GM12878 (cell line): ENCODE measurements at regions not wholly inside any gene's neighbourhood (a gene's known extent, or its start where the extent isn't known, plus 50 kb on each side); places are given as distances from the start of the nearest gene placed in this dataset.

Source experiments
- ATAC-seq: fragments of 200-7000 bp; cut with Tn5 transposase; 3 replicates; pipeline ENCODE4 v1.9.1; 2020; ENCODE audit warnings: mild to moderate bottlenecking, moderate library complexity
- BruUV-seq: library from RNA; stranded (reverse); fragments of 400-500 nt; replicated peaks from 2 replicates; lab custom pipeline; 2021; lab: Mats Ljungman, UMichigan
- CTCF ChIA-PET: fragments of 300-600 bp; sonication (Branson Sonifier 250); formaldehyde crosslinking; extraction: SDS; loops from one replicate; lab custom pipeline; 2021; ENCODE audit warnings: inconsistent platforms; lab: Yijun Ruan, JAX
- POLR2A ChIA-PET: fragments of 350-600 bp; formaldehyde crosslinking; extraction: SDS; loops from one replicate; lab custom pipeline; 2021; ENCODE audit warnings: inconsistent platforms; lab: Charles Lee
- RAD21 ChIA-PET: fragments of 300-600 bp; sonication (Branson Sonifier 250); formaldehyde crosslinking; loops from one replicate; lab custom pipeline; 2023; ENCODE audit warnings: antibody characterized with exemption; ENCODE audit not compliant: unreplicated experiment; lab: Charles Lee
- SMC1A ChIA-PET: fragments of 300-600 bp; sonication (Branson Sonifier 250); formaldehyde crosslinking; loops from one replicate; lab custom pipeline; 2023; ENCODE audit not compliant: unreplicated experiment, uncharacterized antibody; lab: Charles Lee
- DNase-seq: peaks from one replicate; pipeline ENCODE4 v3.0.0-alpha.2; 2011; ENCODE audit warnings: low read depth, low spot score
- FAIRE-seq: peaks from 3 replicates; lab custom pipeline; 2011; peaks lifted over from hg19 to GRCh38; lab: Jason Lieb, UNC
- H2AFZ ChIP-seq: 2 replicates; pipeline ENCODE4 v1.6.0; 2011; ENCODE audit warnings: low read depth, low read length, control low read depth; ENCODE audit not compliant: control insufficient read depth
- H3K27ac ChIP-seq: 2 replicates; pipeline ENCODE4 v1.5.1; 2011; ENCODE audit warnings: control low read depth; ENCODE audit not compliant: control insufficient read depth, insufficient read depth
- H3K27me3 ChIP-seq, 2 experiments: replicated peaks in 1 of 2; 2 replicates each; pipeline versions ENCODE4 v1.6.0 to v1.6.1; 2011; ENCODE audit warnings: low read length in 1 of 2; ENCODE audit not compliant: control insufficient read depth in 2 of 2, insufficient read depth in 2 of 2
- H3K36me3 ChIP-seq, 2 experiments: 2 replicates each; pipeline ENCODE4 v1.5.1; 2011; ENCODE audit warnings: low read length in 1 of 2; ENCODE audit not compliant: control insufficient read depth in 2 of 2, insufficient read depth in 2 of 2
- H3K4me1 ChIP-seq: 2 replicates; pipeline ENCODE4 v1.6.1; 2011; ENCODE audit warnings: mild to moderate bottlenecking, low read length, moderate library complexity, mixed read lengths; ENCODE audit not compliant: control insufficient read depth, insufficient read depth
- H3K4me2 ChIP-seq: 2 replicates; pipeline ENCODE4 v1.6.0; 2011; ENCODE audit warnings: control low read depth; ENCODE audit not compliant: control insufficient read depth, insufficient read depth
- H3K4me3 ChIP-seq: fragments of 200-600 bp; sonication (generic); 2 replicates; pipeline ENCODE4 v1.5.1; 2016
- H3K79me2 ChIP-seq: 2 replicates; pipeline ENCODE4 v1.6.0; 2011; ENCODE audit warnings: low read length; ENCODE audit not compliant: control insufficient read depth, insufficient read depth
- H3K9ac ChIP-seq: 2 replicates; pipeline ENCODE4 v1.8.0; 2011; ENCODE audit warnings: low read length, control low read depth, mixed read lengths; ENCODE audit not compliant: control insufficient read depth, insufficient read depth
- H3K9me3 ChIP-seq: replicated peaks from 3 replicates; pipeline ENCODE4 v1.5.1; 2011; ENCODE audit warnings: mild to moderate bottlenecking, low read length; ENCODE audit not compliant: control insufficient read depth, insufficient read depth
- H4K20me1 ChIP-seq: 2 replicates; pipeline ENCODE4 v1.6.0; 2011; ENCODE audit not compliant: control insufficient read depth, insufficient read depth
- BMI1 ChIP-seq: fragments of 450-650 bp; IDR thresholded peaks from 2 replicates; pipeline ENCODE4 v1.6.1; 2016; ENCODE audit warnings: mild to moderate bottlenecking, moderate library complexity, borderline replicate concordance
- CHD2 ChIP-seq: IDR thresholded peaks from 2 replicates; pipeline ENCODE4 v1.6.1; 2011; ENCODE audit warnings: low read depth, low read length, improper control_type of control experiment, borderline replicate concordance
- CHD4 ChIP-seq: fragments of 200-600 bp; sonication (generic); IDR thresholded peaks from 2 replicates; pipeline ENCODE4 v1.6.1; 2016; ENCODE audit warnings: mild to moderate bottlenecking
- whole genome bisulfite sequencing: methylation state at CpG from one replicate; pipeline ENCODE4 v1.1.6; 2016; ENCODE audit warnings: low lambda C conversion rate; ENCODE audit not compliant: insufficient replicate concordance, insufficient coverage; ENCODE audit errors: missing lambda C conversion rate; 5-methylcytosine and 5-hydroxymethylcytosine counted together
- in situ Hi-C: fragments of 300-500 bp; cut with MboI; formaldehyde crosslinking; loops from 9 replicates; pipeline ENCODE4 v1.14.3; 2018; ENCODE audit warnings: mixed read lengths
- intact Hi-C: fragments of 100-400 bp; cut with micrococcal nuclease; formaldehyde crosslinking; loops from one replicate; pipeline ENCODE4 v1.14.2; 2022; ENCODE audit not compliant: unreplicated experiment
- TF ChIP-seq, protein P1 (sequence below): fragments of 450-650 bp; formaldehyde crosslinking; IDR thresholded peaks from 2 replicates; pipeline ENCODE4 v1.5.0; 2022; ENCODE audit warnings: mild to moderate bottlenecking, missing genetic modification characterization
- TF ChIP-seq, protein P2 (sequence below): fragments of 450-650 bp; IDR thresholded peaks from 2 replicates; pipeline ENCODE4 v1.6.1; 2017; ENCODE audit warnings: mild to moderate bottlenecking, moderate library complexity

DNA sequence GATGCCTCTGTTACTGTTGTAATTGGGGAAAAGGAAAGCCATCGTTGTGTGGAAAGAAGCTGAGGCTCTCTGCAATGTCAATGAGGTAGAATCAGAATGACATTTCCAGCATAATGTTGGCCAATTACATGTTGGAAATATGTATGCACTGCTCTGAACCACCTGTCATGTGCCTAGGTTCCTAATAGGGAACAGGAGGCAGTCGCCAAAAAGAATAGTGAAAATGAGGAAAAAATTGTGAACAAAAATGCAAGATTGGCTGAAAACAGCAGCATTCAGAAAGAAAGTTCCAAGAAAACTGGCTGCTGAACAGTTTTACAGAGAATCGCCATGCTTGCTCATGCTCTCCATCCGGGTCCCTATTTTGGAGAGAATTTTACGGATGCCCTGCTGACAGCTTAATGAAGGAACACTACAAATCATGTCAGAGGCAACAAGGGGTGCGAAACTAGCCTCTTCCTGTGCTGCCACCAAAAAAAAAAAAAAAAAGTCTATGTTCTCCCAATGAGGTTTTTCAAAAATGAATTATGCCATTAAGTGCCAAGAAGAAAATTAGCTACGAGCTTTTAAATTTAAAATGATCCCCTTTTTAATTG, 305.9 kb upstream of the ARRDC4 start (continued):
- TF ChIP-seq, protein P1, sequence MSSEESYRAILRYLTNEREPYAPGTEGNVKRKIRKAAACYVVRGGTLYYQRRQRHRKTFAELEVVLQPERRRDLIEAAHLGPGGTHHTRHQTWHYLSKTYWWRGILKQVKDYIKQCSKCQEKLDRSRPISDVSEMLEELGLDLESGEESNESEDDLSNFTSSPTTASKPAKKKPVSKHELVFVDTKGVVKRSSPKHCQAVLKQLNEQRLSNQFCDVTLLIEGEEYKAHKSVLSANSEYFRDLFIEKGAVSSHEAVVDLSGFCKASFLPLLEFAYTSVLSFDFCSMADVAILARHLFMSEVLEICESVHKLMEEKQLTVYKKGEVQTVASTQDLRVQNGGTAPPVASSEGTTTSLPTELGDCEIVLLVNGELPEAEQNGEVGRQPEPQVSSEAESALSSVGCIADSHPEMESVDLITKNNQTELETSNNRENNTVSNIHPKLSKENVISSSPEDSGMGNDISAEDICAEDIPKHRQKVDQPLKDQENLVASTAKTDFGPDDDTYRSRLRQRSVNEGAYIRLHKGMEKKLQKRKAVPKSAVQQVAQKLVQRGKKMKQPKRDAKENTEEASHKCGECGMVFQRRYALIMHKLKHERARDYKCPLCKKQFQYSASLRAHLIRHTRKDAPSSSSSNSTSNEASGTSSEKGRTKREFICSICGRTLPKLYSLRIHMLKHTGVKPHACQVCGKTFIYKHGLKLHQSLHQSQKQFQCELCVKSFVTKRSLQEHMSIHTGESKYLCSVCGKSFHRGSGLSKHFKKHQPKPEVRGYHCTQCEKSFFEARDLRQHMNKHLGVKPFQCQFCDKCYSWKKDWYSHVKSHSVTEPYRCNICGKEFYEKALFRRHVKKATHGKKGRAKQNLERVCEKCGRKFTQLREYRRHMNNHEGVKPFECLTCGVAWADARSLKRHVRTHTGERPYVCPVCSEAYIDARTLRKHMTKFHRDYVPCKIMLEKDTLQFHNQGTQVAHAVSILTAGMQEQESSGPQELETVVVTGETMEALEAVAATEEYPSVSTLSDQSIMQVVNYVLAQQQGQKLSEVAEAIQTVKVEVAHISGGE (CRISPR knock-in tag) = no peak
- TF ChIP-seq, protein P2, sequence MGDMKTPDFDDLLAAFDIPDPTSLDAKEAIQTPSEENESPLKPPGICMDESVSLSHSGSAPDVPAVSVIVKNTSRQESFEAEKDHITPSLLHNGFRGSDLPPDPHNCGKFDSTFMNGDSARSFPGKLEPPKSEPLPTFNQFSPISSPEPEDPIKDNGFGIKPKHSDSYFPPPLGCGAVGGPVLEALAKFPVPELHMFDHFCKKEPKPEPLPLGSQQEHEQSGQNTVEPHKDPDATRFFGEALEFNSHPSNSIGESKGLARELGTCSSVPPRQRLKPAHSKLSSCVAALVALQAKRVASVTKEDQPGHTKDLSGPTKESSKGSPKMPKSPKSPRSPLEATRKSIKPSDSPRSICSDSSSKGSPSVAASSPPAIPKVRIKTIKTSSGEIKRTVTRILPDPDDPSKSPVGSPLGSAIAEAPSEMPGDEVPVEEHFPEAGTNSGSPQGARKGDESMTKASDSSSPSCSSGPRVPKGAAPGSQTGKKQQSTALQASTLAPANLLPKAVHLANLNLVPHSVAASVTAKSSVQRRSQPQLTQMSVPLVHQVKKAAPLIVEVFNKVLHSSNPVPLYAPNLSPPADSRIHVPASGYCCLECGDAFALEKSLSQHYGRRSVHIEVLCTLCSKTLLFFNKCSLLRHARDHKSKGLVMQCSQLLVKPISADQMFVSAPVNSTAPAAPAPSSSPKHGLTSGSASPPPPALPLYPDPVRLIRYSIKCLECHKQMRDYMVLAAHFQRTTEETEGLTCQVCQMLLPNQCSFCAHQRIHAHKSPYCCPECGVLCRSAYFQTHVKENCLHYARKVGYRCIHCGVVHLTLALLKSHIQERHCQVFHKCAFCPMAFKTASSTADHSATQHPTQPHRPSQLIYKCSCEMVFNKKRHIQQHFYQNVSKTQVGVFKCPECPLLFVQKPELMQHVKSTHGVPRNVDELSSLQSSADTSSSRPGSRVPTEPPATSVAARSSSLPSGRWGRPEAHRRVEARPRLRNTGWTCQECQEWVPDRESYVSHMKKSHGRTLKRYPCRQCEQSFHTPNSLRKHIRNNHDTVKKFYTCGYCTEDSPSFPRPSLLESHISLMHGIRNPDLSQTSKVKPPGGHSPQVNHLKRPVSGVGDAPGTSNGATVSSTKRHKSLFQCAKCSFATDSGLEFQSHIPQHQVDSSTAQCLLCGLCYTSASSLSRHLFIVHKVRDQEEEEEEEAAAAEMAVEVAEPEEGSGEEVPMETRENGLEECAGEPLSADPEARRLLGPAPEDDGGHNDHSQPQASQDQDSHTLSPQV = no peak
- TF ChIP-seq, all 136 proteins: peak for 0

DNA sequence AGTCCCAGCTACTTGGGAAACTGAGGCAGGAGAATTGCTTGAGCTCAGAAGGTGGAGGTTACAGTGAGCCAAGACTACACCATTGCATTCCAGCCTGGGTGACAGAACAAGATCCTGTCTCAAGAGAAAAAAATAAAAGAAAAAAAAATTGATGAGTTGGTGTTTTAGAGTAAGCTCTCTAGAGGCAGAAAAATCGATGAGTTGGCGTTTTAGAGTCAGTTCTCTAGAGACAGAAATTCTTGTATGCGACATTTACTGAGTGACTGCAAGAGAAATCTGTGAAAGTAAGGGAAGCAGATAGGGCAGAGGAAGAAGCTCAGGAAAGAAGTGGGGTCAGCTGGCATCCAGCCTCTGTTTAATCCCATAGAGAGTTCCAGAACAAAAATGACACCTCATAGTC, 298.7 kb upstream of the ARRDC4 start:
- 9% methylated on average over 3 of the region's 3 CpGs for WGBS

More for the DNA sequence above, 298.7 kb upstream of the ARRDC4 start:
- in situ Hi-C loops (no loop called here), intact Hi-C loops (no loop called here)
- Histone ChIP-seq H3K4me1 (no peaks in the 10 kb centered on the region), H2AFZ (no peak overlapping the region), H3K4me3 (no peak overlapping the region), H3K27ac (no peak overlapping the region), H3K79me2 (no peaks in the 10 kb centered on the region), H3K9ac (no peak overlapping the region), H4K20me1 (no peaks in the 10 kb centered on the region), H3K27me3 (no peaks in the 10 kb centered on the region), H3K9me3 (no peaks in the 10 kb centered on the region; the same call in 2 of the 3 replicates), H3K4me2 (no peak overlapping the region), H3K36me3 (no peaks in the 10 kb centered on the region)
- ChIA-PET POLR2A (no interaction called here), CTCF (no interaction called here), RAD21 (no interaction called here), SMC1A (interaction anchor here (0.6 kb wide), 1 partner anchor 136 kb away, joined by 3 read pairs; no protein-coding TSS in a partner anchor)
- DNase-seq = no peak
- TF ChIP-seq CHD4 = no peak
- TF ChIP-seq CHD2 = no peak
- TF ChIP-seq BMI1 = no peak
- ATAC-seq = no peak
- no TSS peak for BruUV-seq
- no peak for FAIRE-seq
